NCI-H2227 (cell line): ENCODE measurements at regions not wholly inside any gene's neighbourhood (a gene's known extent, or its start where the extent isn't known, plus 50 kb on each side); places are given as distances from the start of the nearest gene placed in this dataset.
"Not testable (repeated sequence)": the region's sequence is repeated elsewhere in the genome, so short reads cannot be mapped to it uniquely, and the experiment has no call there.

ENCODE experiments used
- DNase-seq: peaks from one replicate; lab custom pipeline; 2025; ENCODE audit not compliant: unreplicated experiment; lab: John Stamatoyannopoulos, UW

- DNase-seq, result no peak
Observed at GRCh38 chr22:34570408-34570807, 495.6 kb upstream of the ISX start.

- no peak for DNase-seq
Observed at GRCh38 chr22:34579519-34579918, 486.4 kb upstream of the ISX start.

- peak; percentile 13 for DNase-seq
Observed at GRCh38 chr22:34587357-34588356, 478.3 kb upstream of the ISX start.

- DNase-seq, result peak; percentile 13
Observed at GRCh38 chr22:34588871-34589545, 476.9 kb upstream of the ISX start.

GRCh38 chr22:34592123-34592740, 473.7 kb upstream of the ISX start:
- DNase-seq, result peak; percentile 10

GRCh38 chr22:34599567-34599966, 466.4 kb upstream of the ISX start:
- no peak for DNase-seq

GRCh38 chr22:34604312-34604711, 461.6 kb upstream of the ISX start:
- DNase-seq, result no peak

GRCh38 chr22:34608106-34608505, 457.9 kb upstream of the ISX start:
- no peak for DNase-seq

- DNase-seq, result no peak
Observed at GRCh38 chr22:34608540-34609115, 457.3 kb upstream of the ISX start.

GRCh38 chr22:34609646-34610045, 456.3 kb upstream of the ISX start:
- no peak for DNase-seq

- DNase-seq, result no peak
Observed at GRCh38 chr22:34620161-34620560, 445.8 kb upstream of the ISX start.

- no peak for DNase-seq
Observed at GRCh38 chr22:34620832-34621231, 445.1 kb upstream of the ISX start.

GRCh38 chr22:34622602-34623001, 443.4 kb upstream of the ISX start:
- no peak for DNase-seq

- no peak for DNase-seq
Observed at GRCh38 chr22:34623580-34623979, 442.4 kb upstream of the ISX start.

- DNase-seq, result not testable (repeated sequence)
Observed at GRCh38 chr22:34625892-34626291, 440.1 kb upstream of the ISX start.

- DNase-seq, result peak; percentile 31
Observed at GRCh38 chr22:34638128-34638527, 427.8 kb upstream of the ISX start.

GRCh38 chr22:34639911-34640310, 426.0 kb upstream of the ISX start:
- no peak for DNase-seq

- DNase-seq, result no peak
Observed at GRCh38 chr22:34645375-34645774, 420.6 kb upstream of the ISX start.

- no peak for DNase-seq
Observed at GRCh38 chr22:34669001-34669400, 397.0 kb upstream of the ISX start.

- DNase-seq, result not testable (repeated sequence)
Observed at GRCh38 chr22:34683031-34683430, 382.9 kb upstream of the ISX start.

- not testable (repeated sequence) for DNase-seq
Observed at GRCh38 chr22:34684278-34684677, 381.7 kb upstream of the ISX start.
